ENCODE measurements at regions not wholly inside any gene's neighbourhood (a gene's known extent, or its start where the extent isn't known, plus 50 kb on each side); places are given as distances from the start of the nearest gene placed in this dataset.

DNA sequence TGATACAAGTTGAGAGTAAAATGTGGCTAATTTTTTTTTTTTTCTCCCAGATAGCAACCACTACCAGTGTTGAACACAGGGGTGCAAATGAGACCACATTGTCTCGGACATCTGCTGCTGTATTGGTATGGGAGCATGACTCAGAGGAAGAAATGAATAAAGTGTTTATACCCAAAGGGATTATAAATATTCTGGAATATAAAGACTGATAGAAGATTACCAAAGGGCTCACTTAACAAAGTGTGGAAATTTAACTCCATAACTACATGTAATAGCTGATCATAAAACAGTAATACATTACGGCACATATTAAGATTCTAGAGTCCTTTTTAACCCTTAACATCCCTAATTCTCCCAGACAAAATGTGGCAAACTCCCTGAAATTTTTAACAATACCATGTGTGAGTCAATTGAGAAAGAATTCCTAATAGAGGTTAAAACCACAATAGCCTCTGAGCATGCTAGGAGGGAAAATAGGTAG lies 1023.0 kb upstream of the ACVR2A start:
- no peak overlapping the region for H3K27ac ChIP-seq (ENCODE audit: low read depth in 2 of 2, low read length in 2 of 2)
- no peak for FAIRE-seq

DNA sequence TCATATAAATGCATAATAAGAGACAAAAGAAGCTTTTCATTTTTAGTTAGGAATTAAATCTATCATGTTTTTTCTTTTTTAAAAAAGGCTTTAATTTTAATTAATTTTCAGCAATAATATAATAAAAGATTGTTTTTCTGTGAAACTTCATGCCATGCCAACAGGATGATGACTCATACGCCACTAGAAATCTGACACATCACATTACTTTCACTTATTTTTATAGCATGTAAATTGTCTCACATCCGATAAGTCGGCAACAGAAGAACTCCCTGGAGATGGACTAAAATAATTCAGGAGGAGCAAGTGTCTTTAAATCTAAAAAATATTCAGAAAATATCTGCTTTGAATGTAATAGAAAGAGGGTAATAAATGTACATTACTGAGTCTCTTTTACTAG lies 1024.2 kb upstream of the ACVR2A start:
- Histone ChIP-seq H3K36me3 (ENCODE audit: control insufficient read depth in 2 of 3, insufficient read depth in 3 of 3, low read length in 3 of 3) (no peaks in the 10 kb centered on the region), H3K27me3 (ENCODE audit: control insufficient read depth, insufficient read depth, low read length) (no peaks in the 10 kb centered on the region), H3K9me3 (ENCODE audit: control insufficient read depth in 2 of 3, insufficient read depth in 1 of 3, low read length in 3 of 3) (no peaks in the 10 kb centered on the region), H3K9ac (ENCODE audit: low read length in 3 of 3) (no peak overlapping the region), H3K4me1 (ENCODE audit: control insufficient read depth in 2 of 3, insufficient read depth in 2 of 3, low read depth in 1 of 3, low read length in 3 of 3) (no peaks in the 10 kb centered on the region), H3K4me3 (ENCODE audit: low read length in 3 of 3) (no peak overlapping the region), H3K27ac (ENCODE audit: low read depth in 2 of 2, low read length in 2 of 2) (no peak overlapping the region)
- intact Hi-C loops (cut with DNase I) = no loop called here
- FAIRE-seq (no peak), DNase-seq (no peak)
- TF ChIP-seq, protein P1, sequence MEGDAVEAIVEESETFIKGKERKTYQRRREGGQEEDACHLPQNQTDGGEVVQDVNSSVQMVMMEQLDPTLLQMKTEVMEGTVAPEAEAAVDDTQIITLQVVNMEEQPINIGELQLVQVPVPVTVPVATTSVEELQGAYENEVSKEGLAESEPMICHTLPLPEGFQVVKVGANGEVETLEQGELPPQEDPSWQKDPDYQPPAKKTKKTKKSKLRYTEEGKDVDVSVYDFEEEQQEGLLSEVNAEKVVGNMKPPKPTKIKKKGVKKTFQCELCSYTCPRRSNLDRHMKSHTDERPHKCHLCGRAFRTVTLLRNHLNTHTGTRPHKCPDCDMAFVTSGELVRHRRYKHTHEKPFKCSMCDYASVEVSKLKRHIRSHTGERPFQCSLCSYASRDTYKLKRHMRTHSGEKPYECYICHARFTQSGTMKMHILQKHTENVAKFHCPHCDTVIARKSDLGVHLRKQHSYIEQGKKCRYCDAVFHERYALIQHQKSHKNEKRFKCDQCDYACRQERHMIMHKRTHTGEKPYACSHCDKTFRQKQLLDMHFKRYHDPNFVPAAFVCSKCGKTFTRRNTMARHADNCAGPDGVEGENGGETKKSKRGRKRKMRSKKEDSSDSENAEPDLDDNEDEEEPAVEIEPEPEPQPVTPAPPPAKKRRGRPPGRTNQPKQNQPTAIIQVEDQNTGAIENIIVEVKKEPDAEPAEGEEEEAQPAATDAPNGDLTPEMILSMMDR (IDR thresholded peaks at IDR 0.05; ENCODE audit: borderline replicate concordance, extremely low read depth, insufficient read depth) = no peak

More for the DNA sequence above, 1023.0 kb upstream of the ACVR2A start:
- intact Hi-C loops (cut with DNase I) = no loop called here
- DNase-seq = no peak
- Histone ChIP-seq H3K9me3 (ENCODE audit: control insufficient read depth in 2 of 3, insufficient read depth in 1 of 3, low read length in 3 of 3) (no peaks in the 10 kb centered on the region), H3K36me3 (ENCODE audit: control insufficient read depth in 2 of 3, insufficient read depth in 3 of 3, low read length in 3 of 3) (no peaks in the 10 kb centered on the region), H3K4me1 (ENCODE audit: control insufficient read depth in 2 of 3, insufficient read depth in 2 of 3, low read depth in 1 of 3, low read length in 3 of 3) (no peaks in the 10 kb centered on the region), H3K27me3 (ENCODE audit: control insufficient read depth, insufficient read depth, low read length) (no peaks in the 10 kb centered on the region), H3K4me3 (ENCODE audit: low read length in 3 of 3) (no peak overlapping the region), H3K9ac (ENCODE audit: low read length in 3 of 3) (no peak overlapping the region)
- TF ChIP-seq, protein P1 (IDR thresholded peaks at IDR 0.05; ENCODE audit: borderline replicate concordance, extremely low read depth, insufficient read depth) = no peak

DNA sequence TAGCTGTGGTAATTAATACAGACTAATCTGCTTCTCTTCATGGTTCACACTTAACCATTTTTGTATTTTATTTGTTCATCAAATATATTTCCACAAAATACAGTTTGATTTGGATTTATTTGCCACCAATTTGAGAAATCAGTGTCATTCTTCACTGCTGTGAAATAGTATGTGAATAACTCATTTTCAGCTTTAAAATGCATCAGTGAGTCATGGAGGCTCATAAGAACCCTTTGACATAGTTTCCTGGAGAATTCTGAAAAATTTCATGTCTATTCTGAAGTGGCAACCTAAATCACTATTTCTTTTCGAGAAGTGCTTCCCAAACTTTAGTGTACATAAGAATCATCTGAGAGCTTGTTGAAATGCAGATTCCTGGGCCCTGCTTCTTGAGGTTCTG lies 1026.7 kb upstream of the ACVR2A start:
- Histone ChIP-seq H3K27ac (ENCODE audit: low read depth in 2 of 2, low read length in 2 of 2) (no peak overlapping the region), H3K36me3 (ENCODE audit: control insufficient read depth in 2 of 3, insufficient read depth in 3 of 3, low read length in 3 of 3) (no peaks in the 10 kb centered on the region), H3K4me1 (ENCODE audit: control insufficient read depth in 2 of 3, insufficient read depth in 2 of 3, low read depth in 1 of 3, low read length in 3 of 3) (no peaks in the 10 kb centered on the region), H3K27me3 (ENCODE audit: control insufficient read depth, insufficient read depth, low read length) (no peaks in the 10 kb centered on the region), H3K4me3 (ENCODE audit: low read length in 3 of 3) (no peak overlapping the region), H3K9ac (ENCODE audit: low read length in 3 of 3) (no peak overlapping the region), H3K9me3 (ENCODE audit: control insufficient read depth in 2 of 3, insufficient read depth in 1 of 3, low read length in 3 of 3) (no peaks in the 10 kb centered on the region)
- DNase-seq (no peak), FAIRE-seq (no peak)
- TF ChIP-seq, protein P1 (IDR thresholded peaks at IDR 0.05; ENCODE audit: borderline replicate concordance, extremely low read depth, insufficient read depth) = no peak
- intact Hi-C loops (cut with DNase I) = no loop called here

DNA sequence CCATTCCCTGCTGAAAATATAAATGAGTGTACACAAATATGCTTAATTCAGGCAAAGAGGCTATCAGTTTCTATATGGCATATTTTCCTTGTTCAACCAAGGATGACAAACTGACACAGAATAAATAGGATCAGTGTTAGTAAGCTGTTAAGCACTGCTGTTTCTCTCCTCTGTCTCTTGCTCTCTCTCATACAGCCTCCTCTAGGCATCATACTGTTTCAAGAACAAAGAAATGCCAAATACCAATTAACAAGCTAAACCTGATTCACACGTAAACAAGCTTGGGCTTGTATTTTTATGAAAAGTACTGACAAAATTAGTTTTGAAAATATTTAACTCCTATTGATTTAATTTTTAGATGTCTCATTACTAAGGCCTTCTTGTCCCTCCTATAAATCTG lies 1027.2 kb upstream of the ACVR2A start:
- no peaks in the 10 kb centered on the region for H3K36me3 ChIP-seq (ENCODE audit: control insufficient read depth in 2 of 3, insufficient read depth in 3 of 3, low read length in 3 of 3)
- H3K27ac ChIP-seq (ENCODE audit: low read depth in 2 of 2, low read length in 2 of 2) = no peak overlapping the region
- no peak overlapping the region for H3K4me3 ChIP-seq (ENCODE audit: low read length in 3 of 3)
- H3K9ac ChIP-seq (ENCODE audit: low read length in 3 of 3) = no peak overlapping the region
- intact Hi-C loops (cut with DNase I) = no loop called here
- H3K27me3 ChIP-seq (ENCODE audit: control insufficient read depth, insufficient read depth, low read length) = no peaks in the 10 kb centered on the region
- TF ChIP-seq, protein P1 (IDR thresholded peaks at IDR 0.05; ENCODE audit: borderline replicate concordance, extremely low read depth, insufficient read depth) = no peak
- no peaks in the 10 kb centered on the region for H3K9me3 ChIP-seq (ENCODE audit: control insufficient read depth in 2 of 3, insufficient read depth in 1 of 3, low read length in 3 of 3)
- FAIRE-seq = no peak
- H3K4me1 ChIP-seq (ENCODE audit: control insufficient read depth in 2 of 3, insufficient read depth in 2 of 3, low read depth in 1 of 3, low read length in 3 of 3) = no peaks in the 10 kb centered on the region
- no peak for DNase-seq

Data from kidney (tissue), 13 donors.